Right lobe of liver (tissue), 4 donors: ENCODE measurements at regions not wholly inside any gene's neighbourhood (a gene's known extent, or its start where the extent isn't known, plus 50 kb on each side); places are given as distances from the start of the nearest gene placed in this dataset.

ENCODE experiments used
- CTCF ChIP-seq, 4 donors: fragments of 200-600 bp in 3 of 4; fragments of 450-650 bp in 1 of 4; IDR thresholded peaks; one replicate each; pipeline versions ENCODE4 v1.5.1 to v1.8.0; 2016 to 2022; ENCODE audit warnings: antibody characterized with exemption in 4 of 4, mild to moderate bottlenecking in 2 of 4
- POLR2A ChIP-seq: fragments of 450-650 bp; IDR thresholded peaks from one replicate; pipeline ENCODE4 v1.6.1; 2017; ENCODE audit warnings: antibody characterized with exemption, mild to moderate bottlenecking
- donor health status: DM: no; HTN: no; CAD: no.
- donor health status: DM: no; HTN: no; CAD: no.
- donor health status: DM: no; HTN: yes; CAD: no.

- no peak for TF ChIP-seq POLR2A
- TF ChIP-seq CTCF (IDR thresholded peaks at IDR 0.05) = no peak
Measured at GRCh38 chr2:167692936-167693335, 554.5 kb downstream of the STK39 start.
